PC-3 (cell line): ENCODE measurements at regions not wholly inside any gene's neighbourhood (a gene's known extent, or its start where the extent isn't known, plus 50 kb on each side); places are given as distances from the start of the nearest gene placed in this dataset.
"Not testable (repeated sequence)": the region's sequence is repeated elsewhere in the genome, so short reads cannot be mapped to it uniquely, and the experiment has no call there.

Experiments
- ATAC-seq: fragments of 200-7000 bp; cut with Tn5 transposase; 2 replicates; pipeline ENCODE4 v1.9.1; 2020; ENCODE audit warnings: mild to moderate bottlenecking, moderate library complexity
- BruUV-seq: library from RNA; stranded (reverse); fragments of 400-500 nt; replicated peaks from 2 replicates; lab custom pipeline; 2021; lab: Mats Ljungman, UMichigan
- CTCF ChIA-PET: fragments of 300-600 bp; sonication (Branson Sonifier 250); formaldehyde crosslinking; loops from one replicate; lab custom pipeline; 2022; ENCODE audit warnings: antibody characterized with exemption; lab: Charles Lee
- POLR2A ChIA-PET: fragments of 300-600 bp; sonication (Branson Sonifier 250); formaldehyde crosslinking; loops from one replicate; lab custom pipeline; 2022; ENCODE audit warnings: antibody characterized with exemption; ENCODE audit not compliant: unreplicated experiment; lab: Charles Lee
- DNase-seq: peaks from one replicate; pipeline ENCODE4 v3.0.0-alpha.2; 2015
- H2AFZ ChIP-seq: fragments of 300-600 bp; sonication (generic); 2 replicates; pipeline ENCODE4 v1.6.0; 2016; ENCODE audit warnings: antibody characterized with exemption, low read length
- H3F3A ChIP-seq: fragments of 300-600 bp; sonication (generic); one replicate; pipeline ENCODE4 v1.6.0; 2017; ENCODE audit warnings: antibody characterized with exemption, low read length, control low read depth, mild to moderate bottlenecking; ENCODE audit not compliant: unreplicated experiment
- H3K27ac ChIP-seq: fragments of 300-600 bp; sonication (generic); 2 replicates; pipeline ENCODE4 v1.5.1; 2016; ENCODE audit warnings: mild to moderate bottlenecking, low read length
- H3K27me3 ChIP-seq: fragments of 300-600 bp; sonication (generic); 2 replicates; pipeline ENCODE4 v1.6.1; 2016; ENCODE audit warnings: low read length, mixed read lengths
- H3K36me3 ChIP-seq: fragments of 300-600 bp; sonication (generic); 2 replicates; pipeline ENCODE4 v1.6.1; 2016; ENCODE audit warnings: low read depth, mixed run types, low read length, mixed read lengths
- H3K4me1 ChIP-seq: fragments of 300-600 bp; sonication (generic); 2 replicates; pipeline ENCODE4 v1.5.1; 2016; ENCODE audit warnings: low read length; ENCODE audit not compliant: insufficient read depth
- H3K4me2 ChIP-seq: fragments of 300-600 bp; sonication (generic); 2 replicates; pipeline ENCODE4 v1.6.0; 2016; ENCODE audit warnings: low read length
- H3K4me3 ChIP-seq: fragments of 300-600 bp; sonication (generic); 2 replicates; pipeline ENCODE4 v1.5.1; 2016; ENCODE audit warnings: mild to moderate bottlenecking, low read length, mixed read lengths
- H3K79me2 ChIP-seq: fragments of 300-600 bp; sonication (generic); 2 replicates; pipeline ENCODE4 v1.6.1; 2017; ENCODE audit warnings: low read length, mixed read lengths
- H3K9ac ChIP-seq: fragments of 300-600 bp; sonication (generic); 2 replicates; pipeline ENCODE4 v1.6.0; 2016; ENCODE audit warnings: mild to moderate bottlenecking, low read length
- H3K9me2 ChIP-seq: fragments of 300-600 bp; sonication (generic); replicated peaks from 2 replicates; pipeline ENCODE4 v1.6.1; 2016; ENCODE audit warnings: mixed run types, low read length, mixed read lengths
- H3K9me3 ChIP-seq: fragments of 300-600 bp; sonication (generic); 2 replicates; pipeline ENCODE4 v1.6.1; 2016; ENCODE audit warnings: low read length, mixed read lengths
- H4K20me1 ChIP-seq: fragments of 300-600 bp; sonication (generic); 2 replicates; pipeline ENCODE4 v1.6.1; 2016; ENCODE audit warnings: low read length, mixed read lengths
- EZH2 ChIP-seq: fragments of 300-600 bp; sonication (generic); IDR thresholded peaks from one replicate; pipeline ENCODE4 v1.6.1; 2017; ENCODE audit warnings: antibody characterized with exemption, mild to moderate bottlenecking, low read length; ENCODE audit not compliant: unreplicated experiment
- EZH2phosphoT487 ChIP-seq: fragments of 300-600 bp; sonication (generic); IDR thresholded peaks from 2 replicates; pipeline ENCODE4 v1.6.1; 2018; ENCODE audit warnings: mild to moderate bottlenecking, antibody characterized with exemption, low read length, borderline replicate concordance
- intact Hi-C: fragments of 100-400 bp; cut with micrococcal nuclease; formaldehyde crosslinking; loops from 2 replicates; pipeline ENCODE4 v1.9.0; 2023
- TF ChIP-seq, protein P1 (sequence below): fragments of 300-600 bp; sonication (generic); conservative IDR thresholded peaks from 2 replicates; pipeline ENCODE4 v1.5.1; 2017; ENCODE audit warnings: antibody characterized with exemption, low read depth, mild to moderate bottlenecking, low read length

DNA sequence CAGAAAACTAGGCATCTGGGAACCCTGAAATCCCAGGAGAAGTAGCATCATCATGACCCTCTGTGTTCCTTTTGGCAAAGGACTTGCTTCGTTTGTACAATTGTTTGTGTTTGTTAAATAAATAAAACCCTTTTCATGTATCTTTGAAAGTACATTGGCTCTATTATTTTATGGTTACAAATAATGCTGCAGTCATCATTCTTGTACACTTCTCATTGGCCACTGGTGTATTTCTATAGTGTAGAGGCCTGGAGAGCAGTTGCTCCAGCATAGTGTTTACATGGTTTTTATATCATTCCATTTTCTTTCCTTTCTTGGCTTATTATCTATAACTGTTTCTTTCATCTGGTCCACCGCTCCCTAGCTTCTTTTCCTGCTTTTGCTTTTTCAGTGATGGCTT lies 253.3 kb downstream of the FAM72C start:
- no peak for TF ChIP-seq EZH2
- no peak for TF ChIP-seq EZH2phosphoT487
- TF ChIP-seq, protein P1, sequence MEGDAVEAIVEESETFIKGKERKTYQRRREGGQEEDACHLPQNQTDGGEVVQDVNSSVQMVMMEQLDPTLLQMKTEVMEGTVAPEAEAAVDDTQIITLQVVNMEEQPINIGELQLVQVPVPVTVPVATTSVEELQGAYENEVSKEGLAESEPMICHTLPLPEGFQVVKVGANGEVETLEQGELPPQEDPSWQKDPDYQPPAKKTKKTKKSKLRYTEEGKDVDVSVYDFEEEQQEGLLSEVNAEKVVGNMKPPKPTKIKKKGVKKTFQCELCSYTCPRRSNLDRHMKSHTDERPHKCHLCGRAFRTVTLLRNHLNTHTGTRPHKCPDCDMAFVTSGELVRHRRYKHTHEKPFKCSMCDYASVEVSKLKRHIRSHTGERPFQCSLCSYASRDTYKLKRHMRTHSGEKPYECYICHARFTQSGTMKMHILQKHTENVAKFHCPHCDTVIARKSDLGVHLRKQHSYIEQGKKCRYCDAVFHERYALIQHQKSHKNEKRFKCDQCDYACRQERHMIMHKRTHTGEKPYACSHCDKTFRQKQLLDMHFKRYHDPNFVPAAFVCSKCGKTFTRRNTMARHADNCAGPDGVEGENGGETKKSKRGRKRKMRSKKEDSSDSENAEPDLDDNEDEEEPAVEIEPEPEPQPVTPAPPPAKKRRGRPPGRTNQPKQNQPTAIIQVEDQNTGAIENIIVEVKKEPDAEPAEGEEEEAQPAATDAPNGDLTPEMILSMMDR: no peak
- no peaks in the 10 kb centered on the region for H4K20me1 ChIP-seq
- ATAC-seq (no peak), DNase-seq (no peak)
- no peaks in the 10 kb centered on the region for H3K79me2 ChIP-seq
- no peak overlapping the region for H3K4me2 ChIP-seq
- no peaks in the 10 kb centered on the region for H3K4me1 ChIP-seq
- H3K27ac ChIP-seq: no peak overlapping the region
- intact Hi-C loops: no loop called here
- no peak overlapping the region for H3K9ac ChIP-seq
- no peaks in the 10 kb centered on the region for H3K9me2 ChIP-seq
- no peaks in the 10 kb centered on the region for H3K9me3 ChIP-seq
- no peak overlapping the region for H2AFZ ChIP-seq
- no peak overlapping the region for H3K4me3 ChIP-seq
- BruUV-seq: no TSS peak
- H3K27me3 ChIP-seq: peaks cover 28% of the 10 kb centered on the region
- POLR2A ChIA-PET: no interaction called here
- no peaks in the 10 kb centered on the region for H3F3A ChIP-seq
- no peaks in the 10 kb centered on the region for H3K36me3 ChIP-seq
- CTCF ChIA-PET: no interaction called here

DNA sequence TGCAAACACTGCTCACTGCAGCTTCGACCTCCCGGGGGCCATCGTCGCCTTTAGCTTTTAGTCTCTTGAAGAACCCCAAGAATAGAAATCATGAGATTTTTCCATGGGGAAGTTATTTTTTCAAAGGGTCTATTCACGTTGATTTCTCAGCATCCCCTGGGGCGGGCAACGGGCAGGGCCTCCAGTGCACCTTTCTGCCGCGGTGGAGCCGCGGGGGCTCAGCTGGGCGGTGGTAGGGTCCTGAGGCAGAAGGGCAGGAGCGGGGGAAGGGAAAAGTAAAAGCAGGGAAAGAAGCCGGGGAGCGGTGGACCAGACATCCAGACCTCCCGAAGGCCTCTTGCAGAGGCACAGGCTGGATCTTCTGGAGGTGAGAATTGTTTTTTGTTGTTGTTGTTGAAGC lies 253.8 kb downstream of the FAM72C start:
- no peaks in the 10 kb centered on the region for H3F3A ChIP-seq
- intact Hi-C loops: no loop called here
- no peaks in the 10 kb centered on the region for H3K9me3 ChIP-seq
- H3K79me2 ChIP-seq: no peaks in the 10 kb centered on the region
- no peak overlapping the region for H3K4me2 ChIP-seq
- H2AFZ ChIP-seq: no peak overlapping the region
- H3K9me2 ChIP-seq: no peaks in the 10 kb centered on the region
- BruUV-seq: no TSS peak
- no peak overlapping the region for H3K4me3 ChIP-seq
- no peaks in the 10 kb centered on the region for H4K20me1 ChIP-seq
- H3K27ac ChIP-seq: no peak overlapping the region
- CTCF ChIA-PET: no interaction called here
- H3K27me3 ChIP-seq: peaks cover 28% of the 10 kb centered on the region
- ATAC-seq (no peak), DNase-seq (no peak)
- H3K9ac ChIP-seq: no peak overlapping the region
- TF ChIP-seq EZH2phosphoT487 (no peak), EZH2 (no peak)
- TF ChIP-seq, protein P1: no peak
- H3K36me3 ChIP-seq: no peaks in the 10 kb centered on the region
- POLR2A ChIA-PET: no interaction called here
- no peaks in the 10 kb centered on the region for H3K4me1 ChIP-seq

- intact Hi-C loops: no loop called here
- no peaks in the 10 kb centered on the region for H3K79me2 ChIP-seq
- no peak overlapping the region for H3K9ac ChIP-seq
- DNase-seq (no peak), ATAC-seq (no peak)
- no peaks in the 10 kb centered on the region for H3K9me2 ChIP-seq
- no peaks in the 10 kb centered on the region for H4K20me1 ChIP-seq
- ChIA-PET POLR2A (no interaction called here), CTCF (no interaction called here)
- BruUV-seq: no TSS peak
- H2AFZ ChIP-seq: no peak overlapping the region
- no peak overlapping the region for H3K27ac ChIP-seq
- no peaks in the 10 kb centered on the region for H3K4me1 ChIP-seq
- H3K36me3 ChIP-seq: no peaks in the 10 kb centered on the region
- H3K4me2 ChIP-seq: no peak overlapping the region
- no peak overlapping the region for H3K4me3 ChIP-seq
- TF ChIP-seq, protein P1: no peak
- TF ChIP-seq EZH2phosphoT487: no peak
- no peak for TF ChIP-seq EZH2
- H3K27me3 ChIP-seq: peaks cover 28% of the 10 kb centered on the region
- no peaks in the 10 kb centered on the region for H3F3A ChIP-seq
- no peaks in the 10 kb centered on the region for H3K9me3 ChIP-seq
Measured at GRCh38 chr1:143717434-143717833, 254.4 kb downstream of the FAM72C start.

- H2AFZ ChIP-seq, BruUV-seq, H3K4me3 ChIP-seq, H3K36me3 ChIP-seq, ATAC-seq, POLR2A ChIA-PET, H3K4me2 ChIP-seq, H3K27ac ChIP-seq, H3K4me1 ChIP-seq, H3F3A ChIP-seq, DNase-seq, H3K79me2 ChIP-seq, CTCF ChIA-PET, H4K20me1 ChIP-seq, H3K9me3 ChIP-seq, intact Hi-C loops, H3K9ac ChIP-seq, H3K9me2 ChIP-seq: not testable (repeated sequence)
- H3K27me3 ChIP-seq: peaks cover 18% of the 10 kb centered on the region
Measured at GRCh38 chr1:143714913-143715312, 256.9 kb downstream of the FAM72C start.
